Hindlimb muscle (tissue), 1 donor: ENCODE measurements at regions not wholly inside any gene's neighbourhood (a gene's known extent, or its start where the extent isn't known, plus 50 kb on each side); places are given as distances from the start of the nearest gene placed in this dataset.

Source experiments
- DNase-seq: peaks from one replicate; pipeline ENCODE4 v3.0.0-alpha.2; 2013

GRCh38 chr1:57791497-57791896, 367.6 kb upstream of the DAB1 start:
- no peak for DNase-seq

DNA sequence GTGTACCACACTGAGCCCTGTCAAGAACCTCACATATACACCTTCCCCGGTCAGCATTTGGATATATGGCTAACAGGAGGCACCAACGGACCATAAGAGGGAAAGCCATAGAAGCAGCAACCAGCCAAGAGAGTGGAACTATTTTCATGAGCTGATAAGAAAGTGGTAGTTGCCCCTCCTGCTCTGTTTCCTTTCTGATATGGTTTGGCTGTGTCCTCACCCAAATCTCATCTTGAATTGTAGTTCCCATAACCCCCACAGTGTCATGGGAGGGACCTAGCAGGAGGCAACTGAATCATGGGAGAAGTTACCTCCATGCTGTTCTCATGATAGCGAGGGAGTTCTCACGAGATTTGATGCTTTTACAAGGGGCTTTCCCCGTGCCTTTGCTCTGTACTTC, 366.1 kb upstream of the DAB1 start:
- no peak for DNase-seq

- no peak for DNase-seq
These were observed 364.5 kb upstream of the DAB1 start for GRCh38 chr1:57788313-57788712.

DNA sequence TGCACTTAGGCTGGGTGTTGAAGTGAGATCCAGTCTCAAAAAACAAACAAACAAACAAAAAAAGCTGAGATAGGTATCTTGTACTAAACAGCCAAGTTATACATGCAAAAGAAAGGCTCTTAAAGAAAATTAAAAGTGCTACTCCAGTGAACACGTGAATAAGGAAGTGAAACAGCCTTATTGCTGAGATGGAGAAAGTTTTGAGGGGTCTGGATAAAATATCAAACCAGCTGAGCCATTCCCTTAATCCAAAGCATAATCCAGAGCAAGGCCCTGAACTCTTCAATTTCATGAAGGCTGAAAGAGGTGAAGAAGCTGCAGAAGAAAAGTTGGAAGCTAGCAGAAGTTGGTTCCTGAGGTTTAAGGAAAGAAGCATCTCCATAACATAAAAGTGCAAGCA, 360.5 kb upstream of the DAB1 start:
- no peak for DNase-seq

DNA sequence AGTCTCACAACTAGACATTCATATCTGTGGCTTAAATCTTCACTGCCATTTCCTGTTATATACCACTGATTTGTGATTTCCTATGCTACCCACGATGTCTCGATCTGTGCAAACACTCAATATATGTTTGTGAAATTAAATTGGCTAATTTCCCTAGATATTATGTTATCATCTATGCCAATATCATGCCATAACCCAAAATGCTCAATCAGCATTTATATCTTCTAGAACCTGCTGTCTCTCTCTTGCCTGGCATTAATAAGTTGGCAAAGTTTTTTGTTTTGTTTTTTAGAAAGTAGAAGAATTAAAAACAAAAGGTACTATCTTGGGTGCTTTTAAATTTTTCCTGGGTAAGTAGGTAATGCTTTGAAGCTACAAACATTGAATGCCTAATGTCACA, 358.5 kb upstream of the DAB1 start:
- DNase-seq, result no peak

DNA sequence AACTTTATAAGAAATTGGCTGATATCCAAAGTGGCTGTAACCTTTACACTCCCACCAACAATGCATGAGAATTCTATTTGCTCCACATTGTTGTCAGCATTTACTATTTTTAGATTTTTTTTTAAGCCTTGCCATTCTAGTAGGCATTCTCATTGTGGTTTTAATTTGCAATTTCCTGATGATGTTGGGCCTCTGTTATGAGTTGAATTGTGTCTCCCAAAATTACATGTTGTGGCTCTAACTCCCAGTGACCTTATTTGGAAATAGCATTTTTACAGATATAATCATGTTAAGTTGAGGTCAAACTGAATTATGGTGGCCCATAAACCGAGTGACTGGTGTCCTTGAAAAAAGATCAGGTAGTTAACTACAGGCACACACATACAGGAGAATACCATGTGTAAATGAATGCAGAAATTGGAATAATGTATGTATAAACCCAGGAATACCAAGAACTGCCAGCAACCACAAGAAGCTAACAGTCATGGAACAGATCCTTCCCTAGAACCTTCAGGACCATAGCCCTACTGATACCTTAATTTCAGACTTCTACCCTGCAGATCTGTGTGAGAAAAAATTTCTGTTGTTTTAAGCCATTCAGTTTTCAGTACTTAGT, 348.8 kb upstream of the DAB1 start:
- no peak for DNase-seq

DNA sequence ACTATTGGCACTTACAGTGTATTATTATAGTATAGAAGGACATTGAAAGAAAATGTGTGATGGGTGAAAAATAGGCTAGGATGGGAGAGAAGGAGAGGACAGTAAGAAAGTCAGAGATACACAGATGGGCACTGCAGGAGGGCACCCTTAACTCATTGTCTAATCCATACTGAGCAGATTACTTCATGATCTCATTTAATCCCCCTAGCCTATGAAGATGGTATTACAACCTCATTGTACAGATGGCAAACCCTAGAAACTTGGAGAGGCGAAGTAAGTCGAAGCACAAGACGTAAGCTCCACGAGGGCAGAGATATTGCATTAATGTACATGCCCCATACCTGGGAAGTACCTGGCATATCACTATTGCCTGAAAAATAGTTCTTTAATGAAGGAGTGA, 346.9 kb upstream of the DAB1 start:
- no peak for DNase-seq

GRCh38 chr1:57770236-57770635, 346.4 kb upstream of the DAB1 start:
- no peak for DNase-seq

- no peak for DNase-seq
These were observed 337.8 kb upstream of the DAB1 start for GRCh38 chr1:57761628-57762027.

DNA sequence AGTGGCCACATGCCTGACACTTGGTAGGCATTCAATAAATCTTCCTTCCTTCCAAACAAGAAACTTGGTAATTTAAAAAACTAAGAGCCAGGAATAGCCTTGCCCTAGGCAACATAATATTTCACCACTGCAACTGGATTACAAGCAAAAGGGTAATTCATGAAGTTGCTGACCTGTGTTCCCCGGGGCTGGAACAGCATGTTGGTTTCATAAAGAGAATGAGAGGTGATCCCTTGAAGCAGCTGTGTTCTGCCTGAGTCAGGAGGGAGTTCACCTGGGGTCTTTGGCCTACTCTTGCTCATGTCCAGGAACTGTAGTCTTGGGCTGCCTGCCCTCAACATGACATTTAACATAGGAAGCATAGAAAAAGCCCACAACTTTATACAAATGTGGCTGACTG, 329.0 kb upstream of the DAB1 start:
- no peak for DNase-seq

DNA sequence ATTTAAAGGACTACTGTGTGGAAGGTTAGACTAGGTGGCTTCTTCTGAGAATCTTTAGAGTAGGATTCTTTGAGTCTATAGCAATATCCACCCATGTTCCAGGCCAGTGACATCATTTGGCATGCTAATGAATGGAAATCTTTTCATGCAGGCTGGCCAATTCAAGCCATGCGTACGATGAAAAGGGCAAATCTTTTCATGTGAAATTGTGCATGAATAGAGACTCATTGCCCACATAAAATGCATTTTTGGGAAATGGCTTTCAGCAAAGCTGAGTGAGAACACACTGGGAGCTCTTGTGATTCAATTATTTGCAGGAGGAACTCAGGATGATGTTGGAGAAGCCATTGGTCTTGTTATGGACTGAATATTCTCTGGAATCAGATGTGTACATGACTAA, 324.9 kb upstream of the DAB1 start:
- no peak for DNase-seq

DNA sequence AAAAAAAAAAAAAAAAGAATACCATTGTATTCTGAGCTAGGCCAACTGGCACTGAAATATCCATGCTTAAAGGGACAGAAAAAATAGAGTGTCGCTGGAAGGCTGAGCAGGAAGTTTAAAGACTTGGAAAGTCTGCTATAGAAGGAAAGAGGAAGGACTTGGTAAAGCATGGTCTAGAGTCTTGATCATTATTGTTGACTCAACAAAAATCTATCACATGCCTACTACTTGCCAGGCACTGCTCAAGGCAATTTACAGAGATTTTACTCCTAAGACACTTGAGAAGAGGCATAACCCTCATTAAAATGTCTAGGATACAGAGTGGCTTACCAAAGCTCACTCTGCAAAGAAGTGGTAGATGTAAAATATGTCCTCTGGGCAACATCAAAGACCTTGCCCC, 324.0 kb upstream of the DAB1 start:
- no peak for DNase-seq

- DNase-seq, result no peak
These were observed 317.7 kb upstream of the DAB1 start for GRCh38 chr1:57741521-57741920.

DNA sequence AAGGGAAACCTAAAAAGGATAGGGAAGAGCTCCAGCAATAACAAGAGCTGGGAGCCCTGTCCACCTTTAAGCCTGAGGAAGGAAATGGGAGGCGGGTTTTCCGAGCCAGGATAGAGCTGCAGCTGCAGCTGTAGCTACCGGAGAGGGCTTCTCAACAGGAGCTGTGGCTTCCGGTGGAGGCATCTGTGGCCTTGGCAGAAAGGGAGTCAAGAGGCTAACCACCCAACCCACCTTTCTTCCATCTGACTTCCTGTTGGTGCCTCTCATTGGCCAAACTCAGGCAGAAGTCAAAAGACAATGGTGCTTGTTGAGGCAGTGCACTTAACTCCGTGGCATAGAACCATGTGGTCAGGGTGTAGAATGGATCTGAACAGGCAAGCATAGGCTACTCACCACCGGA, 313.1 kb upstream of the DAB1 start:
- DNase-seq, result no peak

DNA sequence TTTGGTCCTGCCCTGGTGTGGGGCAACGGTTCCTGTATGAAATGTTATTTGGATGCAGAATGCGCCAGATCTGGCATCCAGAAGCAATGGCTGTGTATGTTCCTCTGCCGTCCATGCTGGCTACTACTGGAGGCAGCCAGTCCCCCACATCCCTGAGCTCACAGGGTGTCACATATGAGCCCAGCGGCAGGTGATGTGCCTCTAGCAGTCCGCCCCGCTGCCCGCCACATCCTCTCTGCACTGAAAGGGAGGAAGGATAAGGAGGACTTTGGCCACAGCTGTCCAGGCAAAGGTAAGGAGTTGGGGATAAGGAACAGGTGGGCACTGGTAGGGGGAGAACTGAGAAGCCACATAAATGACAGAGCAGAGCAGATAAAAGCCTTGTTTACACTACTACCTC, 305.3 kb upstream of the DAB1 start:
- DNase-seq, result no peak

DNA sequence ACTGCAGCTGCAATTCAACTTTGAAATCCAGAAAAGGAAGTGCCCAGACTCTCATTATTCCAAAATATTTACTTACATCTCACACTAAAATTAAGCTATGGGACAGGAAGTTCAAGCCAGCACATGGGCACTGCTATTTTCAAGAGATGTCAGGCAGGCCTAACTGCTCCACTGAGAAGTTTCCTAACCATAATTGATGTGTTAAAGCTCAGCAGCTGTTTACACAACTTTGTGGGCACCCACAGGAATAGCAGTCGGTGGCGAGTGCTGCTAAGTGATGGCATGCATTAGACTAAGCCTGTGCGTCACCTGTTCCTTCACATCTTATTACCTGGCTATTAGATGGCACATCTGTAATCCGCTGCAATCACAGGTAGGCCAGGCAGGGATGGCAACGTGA, 303.3 kb upstream of the DAB1 start:
- DNase-seq, result no peak

GRCh38 chr1:57725318-57725717, 301.5 kb upstream of the DAB1 start:
- DNase-seq, result no peak

DNA sequence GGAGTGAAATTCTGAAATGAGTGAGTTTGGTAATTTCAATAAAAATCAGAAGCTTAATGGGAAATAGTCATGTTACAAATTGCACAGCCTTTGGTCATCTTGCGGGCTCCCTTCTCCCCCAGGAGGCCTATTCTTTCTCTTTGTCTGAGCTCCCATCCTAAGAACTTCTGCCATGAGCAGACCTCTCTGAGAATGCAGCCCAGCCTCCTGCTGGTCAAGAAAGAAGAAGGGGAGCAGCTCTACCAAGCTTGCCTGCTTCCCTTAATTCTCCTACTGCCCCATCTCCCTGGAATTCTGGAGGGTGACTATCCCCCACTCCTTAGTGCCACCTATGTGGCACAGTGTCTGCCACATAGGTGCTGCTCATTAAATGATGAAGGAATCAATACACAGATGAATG, 300.7 kb upstream of the DAB1 start:
- DNase-seq, result no peak

DNA sequence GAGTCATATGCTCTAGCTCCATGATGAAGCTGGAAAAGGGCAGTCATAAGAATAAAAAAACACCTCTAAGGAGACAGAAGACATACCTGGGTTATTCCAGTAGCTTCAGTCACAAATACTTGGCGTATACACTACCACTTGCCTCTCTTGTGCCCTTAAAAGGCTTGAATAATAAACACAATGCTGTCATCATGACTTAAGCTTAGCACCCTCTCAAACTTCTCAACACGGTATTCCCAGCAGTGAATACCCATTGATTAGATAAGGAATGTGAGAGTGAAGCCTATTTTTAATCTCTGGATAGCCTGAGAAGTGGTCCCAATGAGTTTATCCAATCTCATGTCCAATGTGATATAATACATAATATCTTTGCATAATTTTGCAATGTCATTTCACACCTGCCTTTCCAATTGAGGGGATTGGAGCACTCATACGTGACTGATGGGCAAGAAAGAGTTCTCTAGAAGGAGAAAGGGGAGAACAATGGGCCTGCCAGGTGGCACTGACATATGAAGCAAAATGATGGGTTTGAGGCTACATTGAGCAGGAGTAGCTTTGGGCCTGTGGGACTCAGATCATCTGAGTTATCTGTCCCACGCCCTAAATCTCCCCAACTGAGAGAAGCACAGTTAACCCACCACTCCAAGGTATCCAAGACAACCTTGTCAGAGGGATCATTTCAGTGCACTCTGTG, 298.6 kb upstream of the DAB1 start:
- DNase-seq, result no peak

- DNase-seq, result no peak
These were observed 297.1 kb upstream of the DAB1 start for GRCh38 chr1:57721001-57721400.

- DNase-seq, result no peak
These were observed 295.4 kb upstream of the DAB1 start for GRCh38 chr1:57719274-57719673.

- no peak for DNase-seq
These were observed 289.6 kb upstream of the DAB1 start for GRCh38 chr1:57713501-57713900.

- DNase-seq, result no peak
These were observed 289.0 kb upstream of the DAB1 start for GRCh38 chr1:57712846-57713245.

GRCh38 chr1:57711326-57711725, 287.5 kb upstream of the DAB1 start:
- DNase-seq, result no peak

GRCh38 chr1:57707631-57708030, 283.8 kb upstream of the DAB1 start:
- DNase-seq, result no peak
